HG03108 (cell line): ENCODE measurements at regions not wholly inside any gene's neighbourhood (a gene's known extent, or its start where the extent isn't known, plus 50 kb on each side); places are given as distances from the start of the nearest gene placed in this dataset.

Experiments
- ATAC-seq: cut with Tn5 transposase; IDR thresholded peaks from one replicate; pipeline ENCODE4 v1.9.1; 2021; ENCODE audit warnings: moderate library complexity; ENCODE audit not compliant: unreplicated experiment

DNA sequence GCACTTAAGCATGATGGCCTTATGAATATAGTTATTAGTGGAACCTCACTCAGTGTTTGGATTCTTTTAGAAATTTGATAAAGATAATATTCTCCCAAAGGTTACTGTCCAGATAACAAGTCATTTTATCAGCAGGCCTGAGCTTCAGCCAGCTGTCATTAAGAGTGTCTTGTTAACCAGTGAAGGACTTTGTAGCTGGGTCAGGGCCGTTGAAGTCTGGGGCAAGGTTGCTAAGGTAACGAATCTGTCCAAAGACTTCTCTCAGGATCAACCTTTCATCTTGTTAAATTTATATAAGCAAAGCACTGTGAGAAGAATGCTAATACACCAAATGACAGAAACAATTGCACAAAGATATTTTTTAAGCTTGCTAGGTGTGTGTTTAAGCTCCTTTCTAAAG, 271.3 kb upstream of the TMPO start:
- ATAC-seq: no peak

DNA sequence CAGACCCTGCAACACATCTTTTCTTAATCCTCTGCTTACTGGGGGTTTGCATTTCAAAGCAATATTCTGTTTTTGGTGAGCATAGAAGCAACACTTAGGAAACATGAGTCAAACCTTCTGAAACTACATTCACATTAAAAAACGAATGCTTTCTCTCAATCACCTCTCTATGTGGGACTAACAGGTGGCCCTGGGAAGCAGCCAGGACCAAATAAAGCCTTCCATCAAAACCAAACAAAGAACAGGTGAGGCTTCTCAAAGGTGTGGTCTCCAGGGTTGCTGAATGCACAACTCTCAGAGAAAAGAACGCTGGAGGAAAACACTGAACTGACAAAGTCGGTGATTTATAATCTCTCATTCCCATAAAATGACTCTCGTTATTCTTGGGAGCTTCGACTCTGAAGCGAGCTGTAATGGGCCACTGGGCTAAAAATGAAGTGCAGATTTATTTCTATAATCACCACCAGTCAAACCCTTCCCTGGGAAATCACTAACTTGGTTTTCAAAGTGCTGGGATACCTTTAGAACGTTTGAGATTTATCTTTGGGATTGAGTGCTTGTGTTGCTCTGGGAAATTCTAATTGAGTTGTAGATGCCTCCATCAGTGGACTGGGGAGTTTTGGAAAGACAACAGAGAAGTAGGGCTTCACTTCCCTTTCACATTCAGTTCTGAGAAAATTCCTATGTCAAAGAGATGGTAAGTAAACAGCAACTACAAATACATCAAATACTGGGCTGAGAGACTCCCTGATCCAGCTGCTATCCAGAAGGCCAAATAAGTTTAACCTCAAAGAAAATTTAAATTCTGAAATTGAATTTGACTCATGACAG, 262.0 kb upstream of the TMPO start:
- no peak for ATAC-seq

DNA sequence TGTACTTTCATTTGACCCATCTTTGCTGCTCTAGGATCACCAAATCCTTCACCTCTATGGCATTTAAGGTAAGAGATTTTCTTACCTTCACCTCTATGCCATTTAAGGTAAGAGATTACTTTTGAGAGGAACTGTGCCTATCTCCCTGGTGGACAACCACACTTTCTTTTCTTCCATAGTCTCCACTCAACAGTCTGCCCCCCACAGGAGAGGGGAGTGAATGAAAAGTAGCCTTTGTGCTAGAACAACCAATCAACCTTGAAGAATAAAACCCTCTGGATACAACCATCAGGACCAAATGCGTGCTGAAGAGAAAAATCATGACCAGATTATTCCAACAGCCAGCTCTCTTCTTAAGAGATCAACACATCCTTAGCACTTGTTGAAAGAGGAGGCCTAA, 258.6 kb upstream of the TMPO start:
- no peak for ATAC-seq

DNA sequence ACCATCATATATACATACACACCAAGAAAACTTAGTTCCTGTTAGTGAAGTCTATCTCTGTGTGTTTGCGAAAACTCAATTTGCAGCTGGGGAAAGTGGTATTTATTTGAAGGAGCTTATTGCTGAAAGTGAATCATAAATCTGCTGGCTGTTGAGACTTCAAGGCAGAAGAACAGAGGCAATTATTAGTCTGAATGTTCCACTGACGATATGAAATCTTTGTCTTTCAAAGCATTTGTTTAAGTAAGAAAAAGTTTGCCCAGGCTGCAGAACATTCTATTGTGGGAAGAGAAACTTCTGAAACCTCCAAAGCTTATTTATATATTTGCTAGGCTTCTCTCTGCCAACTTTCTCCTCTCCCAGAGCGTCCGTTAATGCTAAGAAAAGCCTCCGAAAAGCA, 255.7 kb upstream of the TMPO start:
- no peak for ATAC-seq

DNA sequence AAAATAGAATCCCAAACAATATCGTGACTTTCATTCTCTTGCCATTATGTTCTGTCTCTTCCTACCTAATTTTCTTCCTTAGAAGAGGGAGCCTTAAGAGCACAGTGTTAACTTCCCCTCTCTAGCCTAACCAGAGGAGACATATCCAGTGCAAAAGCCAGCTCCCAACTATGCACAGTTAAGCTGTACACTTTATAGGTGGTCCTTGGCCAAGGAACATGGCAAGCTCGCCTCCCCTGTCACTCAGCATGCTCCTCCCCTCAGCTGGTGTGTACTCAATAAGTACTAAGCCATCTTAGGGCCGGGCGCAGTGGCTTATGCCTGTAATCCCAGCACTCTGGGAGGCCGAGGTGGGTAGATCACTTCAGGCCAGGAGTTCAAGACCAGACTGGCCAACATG, 255.1 kb upstream of the TMPO start:
- no peak for ATAC-seq

DNA sequence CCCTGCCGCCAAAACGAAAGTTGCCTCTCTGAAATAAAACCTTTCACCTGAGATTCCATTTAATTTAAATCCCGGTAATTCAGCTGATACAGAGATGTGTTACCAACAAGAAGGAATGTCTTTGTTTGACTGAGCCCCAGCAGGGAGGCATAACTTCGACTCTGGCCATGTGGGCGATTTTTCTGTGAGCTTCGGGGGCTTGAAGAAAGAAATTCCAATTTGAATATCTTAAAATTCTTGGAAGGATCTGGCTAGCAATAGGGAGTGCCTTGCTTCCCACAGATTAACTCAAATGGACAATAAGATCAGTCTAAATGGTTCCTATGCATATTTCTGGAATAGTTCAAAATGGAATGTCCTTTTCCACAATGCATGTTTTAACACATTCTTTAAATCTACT, 252.5 kb upstream of the TMPO start:
- ATAC-seq: no peak

DNA sequence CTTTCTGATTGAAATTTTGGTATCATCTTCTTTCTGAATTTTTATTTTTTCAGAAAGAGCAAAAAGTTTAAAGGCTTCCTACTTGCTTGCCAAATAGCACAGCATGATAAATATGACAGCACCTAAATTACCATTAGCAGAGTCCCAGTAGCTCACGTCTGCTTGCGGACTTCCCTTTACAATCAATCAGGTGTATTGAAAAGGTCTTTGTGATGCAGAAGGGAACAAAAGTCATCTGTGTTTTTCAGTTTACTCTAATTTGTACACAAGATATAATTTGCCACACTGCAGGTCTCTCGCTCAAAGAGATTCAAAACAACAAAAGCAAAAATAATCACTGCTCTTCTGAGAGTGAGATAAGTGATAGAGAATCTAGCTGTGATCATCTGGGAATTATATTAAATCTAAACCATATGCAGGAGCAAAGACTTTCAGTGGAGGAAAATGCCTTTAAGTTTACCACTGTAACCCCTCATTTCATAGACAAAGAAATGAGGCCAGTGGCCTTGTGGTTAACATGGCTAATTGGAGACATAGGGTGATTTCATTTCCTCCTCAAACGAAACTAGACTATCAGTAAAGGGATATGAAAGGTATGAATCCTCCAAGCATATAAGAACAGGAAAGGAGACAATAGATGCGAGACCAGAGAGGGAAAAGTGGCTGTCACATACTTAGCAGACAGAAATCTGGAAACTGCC, 240.8 kb upstream of the TMPO start:
- peak; percentile 86 for ATAC-seq

DNA sequence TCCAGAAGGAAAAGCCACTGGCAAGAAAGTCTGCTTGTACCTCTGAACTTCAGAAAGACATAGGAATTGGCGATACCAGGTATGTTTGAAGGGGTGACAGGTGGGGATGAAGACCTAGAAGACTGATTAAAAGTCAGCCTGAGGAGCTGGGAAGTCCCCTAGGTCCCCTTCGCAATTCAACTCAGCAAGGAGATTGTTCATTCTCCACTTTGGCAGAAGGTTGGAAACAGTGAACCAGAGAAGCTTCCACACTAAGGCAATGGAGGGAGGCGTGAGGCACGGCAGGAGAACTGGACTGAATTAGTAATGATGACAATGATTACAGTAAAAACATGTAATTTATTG, 240.3 kb upstream of the TMPO start:
- ATAC-seq: no peak

DNA sequence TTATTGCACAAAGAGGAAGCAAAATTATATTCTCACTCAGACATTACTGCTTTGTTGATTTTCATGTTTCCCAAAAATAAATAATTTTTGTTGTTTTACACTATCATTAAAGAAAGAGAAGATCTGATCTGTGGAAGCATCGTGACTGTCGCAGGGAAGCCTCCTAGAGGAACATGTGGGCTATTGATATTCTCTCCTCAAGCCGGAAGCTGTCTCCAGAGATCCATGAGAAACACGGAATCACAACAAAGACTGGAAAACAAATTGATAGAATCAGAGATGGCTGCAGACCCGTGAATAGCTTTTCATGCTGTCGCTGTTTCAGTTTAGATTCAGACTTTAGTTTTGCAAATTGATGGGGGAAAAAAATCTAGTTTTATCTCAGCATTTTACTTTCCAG, 235.2 kb upstream of the TMPO start:
- no peak for ATAC-seq

DNA sequence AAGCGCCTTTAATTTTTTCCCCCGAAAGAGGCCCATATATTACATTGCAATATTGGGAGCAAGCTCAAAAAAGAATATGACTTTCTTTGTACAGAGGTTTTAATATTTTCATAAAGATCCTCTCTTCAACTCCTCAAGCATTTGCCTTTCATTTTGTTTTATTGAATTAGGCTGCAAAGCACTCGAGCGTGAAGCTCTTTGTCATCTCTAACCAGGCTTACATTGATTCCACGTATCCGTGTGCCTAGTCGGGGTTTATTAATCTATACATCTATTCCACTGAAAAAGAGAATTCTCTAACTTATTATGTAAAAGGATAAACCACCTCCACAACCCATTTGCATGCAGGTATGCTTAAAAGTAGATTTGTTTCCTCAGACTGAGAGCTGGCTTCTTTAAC, 234.8 kb upstream of the TMPO start:
- no peak for ATAC-seq

DNA sequence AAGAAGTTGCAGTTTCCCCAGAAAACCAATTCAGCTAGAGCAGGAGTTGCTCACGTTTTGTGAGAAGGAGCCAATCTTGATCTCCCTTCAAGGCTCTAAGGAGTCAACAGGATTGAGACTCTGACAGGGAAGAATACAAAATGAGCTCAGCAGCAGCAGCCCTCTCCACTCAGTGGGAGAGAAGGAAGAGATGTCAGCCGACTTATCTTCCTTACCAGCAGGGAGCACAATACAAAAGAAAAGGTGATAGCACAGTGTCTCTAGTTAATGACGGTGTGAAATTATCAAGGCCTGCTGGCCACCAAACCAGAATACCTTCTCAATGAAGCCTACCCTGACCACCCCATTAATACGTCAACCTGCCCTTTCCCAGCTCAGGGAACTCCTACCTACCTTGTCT, 223.6 kb upstream of the TMPO start:
- no peak for ATAC-seq

DNA sequence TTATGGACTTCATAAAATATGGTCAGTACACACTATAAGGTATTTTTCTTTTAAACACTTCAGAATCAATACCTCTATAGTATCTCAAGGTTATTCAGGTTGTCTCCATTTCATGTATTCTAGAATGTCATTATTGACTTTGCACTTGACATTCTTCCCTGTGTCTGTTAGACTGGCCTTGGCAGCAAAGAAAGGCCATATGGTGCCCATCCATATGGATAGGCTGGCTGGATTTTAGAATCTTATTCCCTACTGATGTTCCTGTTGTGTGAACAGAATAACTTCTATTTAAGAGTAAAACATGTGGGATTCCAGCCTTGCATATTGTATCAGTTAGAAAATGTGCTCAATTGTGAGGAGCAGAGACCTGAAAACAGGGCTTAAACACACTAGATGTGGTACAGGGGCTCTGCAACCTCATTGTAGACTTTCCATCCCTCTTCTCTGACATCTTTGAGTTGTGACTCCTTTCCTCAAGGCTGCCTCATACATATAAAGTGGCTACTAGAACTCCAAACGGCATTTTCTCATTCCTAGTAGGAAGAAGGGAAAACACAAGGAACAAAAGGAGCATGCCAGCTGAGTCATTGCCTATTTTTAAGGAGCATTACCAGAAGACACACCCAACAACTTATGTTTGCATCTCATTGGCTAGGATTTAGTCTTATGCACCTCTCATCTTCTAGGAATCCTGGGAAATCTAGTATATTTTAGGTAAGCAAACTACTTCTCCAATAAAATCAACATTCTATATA, 221.2 kb upstream of the TMPO start:
- no peak for ATAC-seq

DNA sequence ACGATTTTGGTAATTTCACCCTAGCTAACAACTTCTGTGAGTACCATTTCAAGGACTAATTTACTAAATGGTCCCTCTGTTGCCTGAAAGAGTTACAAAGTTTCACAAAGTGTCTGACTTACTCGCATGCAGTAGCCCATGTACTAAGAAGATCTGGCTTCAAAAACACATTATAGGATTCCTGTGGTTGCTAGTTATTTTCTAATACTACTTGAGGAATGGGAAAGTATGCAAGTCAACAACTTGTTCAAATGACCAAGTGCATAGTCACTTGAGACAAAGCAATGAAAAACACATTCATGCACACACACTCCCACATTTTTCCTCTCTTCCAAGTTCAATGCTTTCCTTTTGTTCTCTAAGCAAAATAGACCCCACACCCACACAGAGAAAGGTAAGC, 219.7 kb upstream of the TMPO start:
- ATAC-seq: no peak

DNA sequence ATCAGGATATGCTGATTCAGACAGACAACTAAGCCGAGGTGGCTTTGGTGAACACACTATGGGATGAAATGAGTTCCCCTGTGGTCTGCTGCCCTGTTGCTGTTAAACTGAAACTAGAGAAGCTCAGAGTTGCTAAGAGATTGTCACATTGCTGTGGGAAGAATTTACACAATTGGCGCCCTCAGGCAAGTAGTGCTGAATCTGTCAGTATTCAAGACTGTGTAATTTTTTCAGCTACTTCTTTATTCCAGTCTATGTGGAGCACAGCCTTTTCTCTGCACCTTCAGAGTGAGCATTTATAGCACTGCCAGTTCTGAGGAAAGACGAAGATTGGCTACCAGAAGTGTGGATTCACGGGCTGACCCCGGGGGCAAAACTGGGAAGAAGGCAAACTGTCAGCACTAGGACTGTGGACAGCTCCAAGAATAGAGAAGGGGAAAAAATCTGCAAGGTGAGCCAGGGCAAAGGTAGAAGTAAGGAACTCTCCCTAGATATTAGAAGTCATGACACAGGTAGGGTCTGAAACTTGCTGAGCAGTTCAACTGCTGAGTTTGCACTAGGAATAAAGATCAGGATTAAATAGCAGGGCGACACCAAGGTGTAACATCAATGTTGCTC, 218.8 kb upstream of the TMPO start:
- ATAC-seq: no peak

DNA sequence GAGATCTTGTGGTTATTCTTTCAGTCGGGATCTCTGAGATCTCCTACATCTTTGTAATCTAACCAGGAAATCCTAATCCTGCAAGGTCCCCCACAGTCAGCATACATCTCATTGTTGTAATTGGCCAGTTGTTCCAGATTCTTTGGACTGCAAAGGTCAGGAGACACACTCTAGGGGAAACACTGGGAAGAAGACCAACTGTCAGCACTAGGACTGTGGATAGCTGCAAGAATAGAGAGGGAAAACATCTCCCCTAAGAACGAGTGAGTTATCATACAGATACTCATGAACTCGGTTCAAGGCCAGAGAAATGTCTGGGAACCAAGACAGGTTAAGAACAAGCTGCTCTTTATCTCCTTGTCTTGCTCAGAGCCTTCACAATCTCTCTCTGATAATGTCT, 217.9 kb upstream of the TMPO start:
- ATAC-seq: no peak

DNA sequence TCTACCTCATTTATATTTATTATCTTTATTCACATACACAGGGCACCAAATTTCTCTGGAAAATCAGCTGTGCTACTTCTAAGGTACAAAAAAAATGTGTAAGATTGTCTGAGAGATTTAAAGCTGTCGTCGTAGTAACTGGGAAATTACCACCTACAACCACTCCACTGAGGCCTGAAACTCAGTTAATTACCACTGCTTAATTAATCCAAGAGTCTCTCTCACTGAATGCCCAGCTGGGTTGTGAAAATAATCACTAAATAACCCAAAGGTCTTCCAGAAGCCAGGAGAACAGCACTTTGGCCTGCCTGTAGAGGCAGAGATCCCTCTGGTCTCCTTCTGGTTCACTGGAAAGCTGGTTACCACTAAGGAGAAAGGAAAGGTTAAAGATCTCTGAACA, 207.2 kb upstream of the TMPO start:
- no peak for ATAC-seq

DNA sequence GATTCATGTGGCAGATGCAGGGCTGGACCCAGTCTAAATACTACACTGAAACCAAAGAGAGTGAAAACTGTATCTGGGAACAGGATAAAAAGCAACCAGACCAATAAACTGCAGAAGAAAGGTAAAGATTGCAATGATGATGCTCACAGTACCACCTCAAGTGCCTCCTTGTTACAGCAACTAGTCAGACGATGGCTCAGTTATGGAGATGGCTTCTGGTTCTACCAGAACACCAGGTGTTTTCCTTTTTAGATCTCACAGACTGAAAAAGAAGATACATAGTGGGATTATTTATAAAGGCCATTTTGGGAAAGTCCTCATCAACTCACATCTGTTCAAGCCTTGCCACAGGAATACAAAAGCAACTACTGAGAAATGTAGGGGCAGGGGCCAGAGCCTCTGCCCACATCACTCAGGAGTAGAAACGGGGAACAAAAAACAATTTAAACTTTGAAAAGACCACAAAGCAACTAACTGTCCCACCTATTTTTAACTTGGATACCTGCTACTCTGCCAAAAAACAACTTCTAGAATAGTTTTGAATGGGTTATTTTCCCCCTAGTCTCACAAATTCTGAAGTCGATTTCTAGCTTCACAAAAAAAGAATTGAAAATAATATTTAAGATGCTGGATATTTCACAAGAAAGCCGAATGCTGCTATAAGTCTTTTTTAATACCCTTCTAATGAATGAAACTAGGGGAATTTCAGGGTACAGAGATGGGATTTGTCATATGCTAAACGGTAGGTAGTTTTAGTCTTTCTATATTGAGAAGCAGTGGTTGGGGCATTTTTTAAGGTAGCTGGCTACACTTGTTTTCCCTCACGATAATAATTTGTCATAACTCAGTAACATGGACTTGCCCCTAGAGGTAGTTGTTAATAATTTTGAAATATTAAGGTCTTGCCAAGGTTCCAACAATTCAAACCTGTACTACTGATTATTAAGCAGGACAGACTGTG, 197.2 kb upstream of the TMPO start:
- no peak for ATAC-seq

DNA sequence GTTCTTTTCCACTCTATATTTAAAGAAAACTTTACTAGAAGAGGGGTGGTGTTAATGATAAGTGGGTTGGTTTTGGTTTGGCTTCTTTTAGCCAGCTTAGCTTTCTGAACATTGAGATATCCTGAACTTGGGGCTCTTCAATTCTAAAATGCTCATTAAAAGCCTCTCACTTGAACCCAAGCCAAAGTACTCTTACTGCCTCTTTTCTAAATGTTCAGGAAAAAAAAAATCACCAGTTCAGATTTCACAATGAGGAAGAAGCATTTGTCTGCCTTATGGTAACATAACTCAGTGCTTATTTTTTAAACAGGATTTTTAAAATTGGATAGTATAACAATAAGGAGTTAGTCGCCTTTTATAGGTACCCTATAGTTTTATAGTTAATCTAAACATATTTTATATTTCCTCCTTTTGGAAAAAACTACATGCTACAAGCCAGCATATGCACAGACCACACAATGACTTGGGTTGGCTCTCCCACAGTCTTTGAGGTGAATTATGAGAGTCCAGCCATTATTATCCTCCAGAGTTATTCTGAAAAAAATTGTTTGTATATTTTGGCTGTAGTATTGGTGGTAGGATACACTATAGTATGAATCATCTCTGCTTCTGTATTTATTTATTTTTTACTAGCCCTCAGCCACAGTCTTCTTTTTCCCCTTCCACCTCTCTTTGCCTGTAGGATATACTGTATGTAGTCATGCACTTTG, 195.5 kb upstream of the TMPO start:
- no peak for ATAC-seq

DNA sequence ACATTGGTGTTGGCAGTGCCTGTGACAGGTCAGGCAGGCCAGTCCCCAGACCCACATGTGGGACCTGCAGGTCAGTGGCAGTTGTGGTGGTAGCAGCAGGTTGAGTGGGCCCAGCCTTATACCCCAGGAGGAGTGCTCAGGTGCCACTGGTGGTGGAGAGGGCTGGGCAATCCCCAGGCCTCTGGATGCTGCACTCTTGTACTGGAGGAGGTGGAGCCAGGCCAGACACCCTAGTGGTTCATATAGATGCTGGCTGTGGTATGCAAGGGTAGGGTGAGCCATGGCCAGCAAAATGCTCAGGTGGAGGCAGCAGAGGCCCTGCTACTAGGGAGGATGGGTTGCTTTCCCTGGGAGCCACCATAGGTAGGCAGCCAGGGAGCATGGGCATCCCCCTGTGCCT, 190.4 kb upstream of the TMPO start:
- no peak for ATAC-seq

DNA sequence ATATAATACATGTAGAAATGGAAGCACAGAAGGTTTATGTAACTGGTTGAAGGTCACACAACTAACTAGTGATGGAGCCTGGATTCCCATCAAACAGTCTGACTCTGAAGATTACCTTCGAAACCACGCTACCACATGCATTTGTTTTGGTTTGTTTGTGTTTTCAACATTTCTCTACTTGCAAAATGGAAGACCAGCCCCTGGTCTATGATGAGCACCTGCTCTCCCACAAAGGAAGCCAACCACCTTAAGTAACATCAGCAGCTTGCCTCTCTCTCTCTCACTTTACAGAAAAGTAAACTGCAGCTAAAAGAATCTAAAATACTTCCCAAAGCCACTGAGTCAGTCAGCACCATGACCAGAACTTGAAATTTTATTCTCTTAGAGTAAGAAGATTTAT, 186.9 kb upstream of the TMPO start:
- ATAC-seq: no peak
